Retinal pigment epithelial cell (primary cell): ENCODE measurements at regions not wholly inside any gene's neighbourhood (a gene's known extent, or its start where the extent isn't known, plus 50 kb on each side); places are given as distances from the start of the nearest gene placed in this dataset.
"Not testable (repeated sequence)": the region's sequence is repeated elsewhere in the genome, so short reads cannot be mapped to it uniquely, and the experiment has no call there.

Source experiments
- DNase-seq: peaks from one replicate; pipeline ENCODE4 v3.0.0-alpha.2; 2010; ENCODE audit warnings: low read depth
- H3K4me3 ChIP-seq: 2 replicates; pipeline ENCODE4 v1.5.1; 2011; ENCODE audit warnings: mild to moderate bottlenecking, low read length, control low read depth, moderate library complexity
- CTCF ChIP-seq: conservative IDR thresholded peaks from 2 replicates; pipeline ENCODE4 v1.5.1; 2011; ENCODE audit warnings: low read depth, low read length, control low read depth, inconsistent platforms

GRCh38 chr6:145155411-145155810, 579.9 kb downstream of the EPM2A start:
- no peak overlapping the region for H3K4me3 ChIP-seq
- no peak for TF ChIP-seq CTCF
- DNase-seq, result no peak

DNA sequence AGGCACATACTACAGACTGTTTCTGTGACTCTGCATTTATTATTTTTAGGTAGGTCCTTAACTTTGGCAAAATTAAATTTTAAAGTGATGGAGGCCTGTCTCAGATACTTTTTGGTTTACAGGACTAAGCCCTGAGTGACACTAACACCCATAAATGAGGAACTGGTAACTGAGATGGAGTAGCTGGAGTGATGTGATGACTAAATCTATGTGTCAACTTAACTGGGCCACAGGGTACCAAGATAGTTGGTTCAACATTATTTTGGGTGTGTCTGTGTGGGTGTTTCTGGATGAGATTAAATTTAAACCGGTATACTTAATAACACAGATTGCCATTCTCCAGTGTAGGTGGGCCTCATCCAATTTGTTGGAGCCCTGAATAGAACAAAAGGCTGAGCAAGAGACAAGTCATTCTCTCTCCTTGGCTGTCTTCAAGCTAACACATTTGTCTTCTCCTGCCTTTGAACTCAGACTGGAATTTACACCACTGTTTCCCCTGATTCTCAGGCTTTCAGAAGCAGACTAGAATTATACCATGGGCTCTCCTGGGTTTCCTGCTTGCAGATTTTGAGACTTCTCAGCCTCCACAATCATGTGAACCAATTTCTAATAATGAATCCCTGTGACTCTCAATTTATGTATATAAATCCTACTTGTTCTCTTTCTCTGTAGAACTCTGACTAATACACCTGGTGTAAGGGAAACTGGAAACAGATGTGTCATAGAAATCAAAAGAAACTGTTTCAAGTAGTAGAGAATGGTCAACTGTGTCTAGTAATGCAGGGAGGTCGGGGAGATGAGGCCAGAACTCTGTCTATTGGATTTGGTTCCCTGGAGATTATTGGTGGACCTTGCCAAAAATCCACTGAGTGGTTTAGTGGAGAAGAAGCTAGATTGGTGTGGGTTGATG, 579.2 kb downstream of the EPM2A start:
- no peak overlapping the region for H3K4me3 ChIP-seq
- DNase-seq, result no peak
- no peak for TF ChIP-seq CTCF

- DNase-seq, H3K4me3 ChIP-seq: not testable (repeated sequence)
These were observed 576.7 kb downstream of the EPM2A start for GRCh38 chr6:145158636-145159035.

GRCh38 chr6:145159921-145160320, 575.4 kb downstream of the EPM2A start:
- TF ChIP-seq CTCF, result no peak
- no peak overlapping the region for H3K4me3 ChIP-seq

GRCh38 chr6:145161501-145161900, 573.8 kb downstream of the EPM2A start:
- TF ChIP-seq CTCF, result no peak
- no peak overlapping the region for H3K4me3 ChIP-seq
- no peak for DNase-seq

More at GRCh38 chr6:145159921-145160320, 575.4 kb downstream of the EPM2A start:
- no peak for DNase-seq

GRCh38 chr6:145169726-145170224, 565.5 kb downstream of the EPM2A start:
- no peak overlapping the region for H3K4me3 ChIP-seq
- no peak for DNase-seq
- no peak for TF ChIP-seq CTCF

GRCh38 chr6:145175470-145175869, 559.9 kb downstream of the EPM2A start:
- DNase-seq, result no peak
- TF ChIP-seq CTCF, result no peak
- H3K4me3 ChIP-seq, result no peak overlapping the region
